IPS DF 6.9 (cell line): ENCODE measurements at regions not wholly inside any gene's neighbourhood (a gene's known extent, or its start where the extent isn't known, plus 50 kb on each side); places are given as distances from the start of the nearest gene placed in this dataset.

Source experiments
- DNase-seq: peaks from one replicate; pipeline ENCODE4 v3.0.0-alpha.2; 2013; ENCODE audit warnings: low read depth, low spot score
- H3K27ac ChIP-seq: one replicate; pipeline ENCODE4 v1.5.1; 2013; ENCODE audit warnings: low read length, control low read depth
- H3K27me3 ChIP-seq: 2 replicates; pipeline ENCODE4 v1.6.1; 2013; ENCODE audit warnings: mild to moderate bottlenecking, low read length; ENCODE audit not compliant: control insufficient read depth, insufficient read depth
- H3K36me3 ChIP-seq: 2 replicates; pipeline ENCODE4 v1.6.1; 2013; ENCODE audit warnings: low read length; ENCODE audit not compliant: control insufficient read depth, insufficient read depth
- H3K4me1 ChIP-seq: 2 replicates; pipeline ENCODE4 v1.6.1; 2013; ENCODE audit warnings: low read length; ENCODE audit not compliant: control insufficient read depth, insufficient read depth
- H3K4me3 ChIP-seq: 2 replicates; pipeline ENCODE4 v1.5.1; 2013; ENCODE audit warnings: mild to moderate bottlenecking, low read length
- H3K9me3 ChIP-seq: 2 replicates; pipeline ENCODE4 v1.6.1; 2013; ENCODE audit warnings: low read length, inconsistent platforms; ENCODE audit not compliant: control insufficient read depth, insufficient read depth
- WGBS: extraction: QIAGEN DNeasy Blood & Tissue Kit; methylation state at CpG from one replicate; pipeline ENCODE4 v1.1.7; 2013; ENCODE audit warnings: mixed read lengths, missing lambda C conversion rate; ENCODE audit not compliant: insufficient read length, insufficient coverage; 5-methylcytosine and 5-hydroxymethylcytosine counted together

DNA sequence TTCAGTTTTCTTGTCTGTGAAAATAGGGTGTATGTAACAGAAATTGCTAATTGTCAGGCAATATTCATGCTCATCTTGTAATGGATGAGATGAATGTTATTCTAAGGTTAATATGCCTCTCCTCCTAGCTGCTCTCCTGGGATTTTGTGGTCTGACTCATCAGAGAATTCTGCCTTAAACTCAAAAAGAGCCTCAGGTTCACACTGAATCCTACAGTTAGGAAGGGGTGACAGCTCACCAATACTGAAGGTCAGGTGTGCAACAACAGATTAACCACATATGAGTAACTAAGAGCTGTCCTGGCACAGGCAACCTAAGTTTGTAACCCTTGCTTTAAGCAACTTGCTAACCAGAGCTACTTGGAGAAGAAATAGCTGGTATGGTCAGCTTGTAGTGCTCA, 197.7 kb downstream of the SPATA18 start:
- DNase-seq, result no peak
- Histone ChIP-seq H3K27me3 (no peaks in the 10 kb centered on the region), H3K9me3 (no peaks in the 10 kb centered on the region), H3K36me3 (no peaks in the 10 kb centered on the region), H3K27ac (no peak overlapping the region), H3K4me1 (no peaks in the 10 kb centered on the region), H3K4me3 (no peak overlapping the region)

DNA sequence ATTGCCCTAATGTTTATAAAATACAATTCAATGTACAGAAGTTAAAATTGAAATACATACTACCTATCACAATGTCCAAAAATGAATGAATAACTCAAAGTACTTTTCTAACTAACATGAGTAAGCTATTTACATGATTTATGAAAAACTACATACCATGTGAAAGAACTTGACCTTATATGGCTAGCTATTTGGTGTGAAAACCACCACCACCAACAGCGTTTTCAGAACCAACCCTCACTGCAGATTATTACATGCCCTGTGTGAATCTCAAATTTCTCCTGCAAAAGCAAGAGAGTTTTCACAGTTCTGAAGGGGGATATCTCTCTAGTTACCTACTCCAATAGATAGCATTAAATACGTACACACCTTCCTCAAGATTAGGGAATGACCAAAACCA, 198.5 kb downstream of the SPATA18 start:
- WGBS, result no CpG with 5 or more reads among the region's 2 CpGs
- Histone ChIP-seq H3K36me3 (no peaks in the 10 kb centered on the region), H3K4me1 (no peaks in the 10 kb centered on the region), H3K27me3 (no peaks in the 10 kb centered on the region), H3K9me3 (no peaks in the 10 kb centered on the region), H3K27ac (no peak overlapping the region), H3K4me3 (no peak overlapping the region)
- DNase-seq, result no peak

DNA sequence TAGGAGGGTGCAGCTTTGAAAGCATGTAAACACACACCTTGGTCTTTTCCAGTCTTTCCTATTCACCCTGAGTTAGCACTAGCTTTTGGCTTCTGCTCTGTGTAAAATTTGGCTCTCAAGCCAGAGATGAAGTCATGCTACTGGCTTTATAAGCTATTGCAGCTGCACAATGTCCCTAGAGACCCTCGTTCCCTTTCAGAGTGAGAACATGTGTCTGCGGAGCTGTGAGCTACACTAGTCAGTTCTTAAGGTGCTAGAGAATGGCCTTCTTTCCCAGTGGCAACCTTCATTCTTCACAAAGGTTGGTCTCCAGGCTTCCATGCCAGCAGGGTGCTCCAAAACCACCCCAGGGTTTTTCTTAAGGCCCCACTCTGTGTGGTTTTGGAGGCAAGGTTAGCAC, 199.1 kb downstream of the SPATA18 start:
- DNase-seq, result no peak
- Histone ChIP-seq H3K9me3 (no peaks in the 10 kb centered on the region), H3K36me3 (no peaks in the 10 kb centered on the region), H3K27ac (no peak overlapping the region), H3K4me1 (no peaks in the 10 kb centered on the region), H3K27me3 (no peaks in the 10 kb centered on the region), H3K4me3 (no peak overlapping the region)
- WGBS, result no CpG with 5 or more reads among the region's 2 CpGs

- WGBS, result no CpG with 5 or more reads among the region's 2 CpGs
- Histone ChIP-seq H3K36me3 (no peaks in the 10 kb centered on the region), H3K4me1 (no peaks in the 10 kb centered on the region), H3K9me3 (no peaks in the 10 kb centered on the region), H3K27me3 (no peaks in the 10 kb centered on the region), H3K4me3 (no peak overlapping the region), H3K27ac (no peak overlapping the region)
- DNase-seq, result no peak
Observed at GRCh38 chr4:52251864-52252263, 200.8 kb downstream of the SPATA18 start.

DNA sequence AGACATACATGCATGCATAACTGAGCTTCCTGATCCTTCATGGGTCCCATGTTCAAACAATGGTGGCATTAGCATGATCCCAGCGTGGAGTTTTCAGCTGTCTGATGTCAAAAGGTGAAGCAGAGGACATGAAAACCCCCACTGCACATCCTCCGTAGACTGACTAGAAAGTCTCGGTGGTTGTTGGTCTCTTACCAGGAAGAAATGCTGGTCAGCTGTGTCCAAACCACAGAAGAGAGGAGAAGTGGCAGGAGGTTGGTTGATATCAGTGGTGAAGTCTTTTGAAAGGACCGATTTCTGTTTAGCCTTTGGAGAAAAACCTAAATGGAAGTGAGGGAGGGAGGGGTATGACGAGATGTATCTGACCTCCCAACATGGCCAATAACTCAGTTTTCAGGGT, 201.9 kb downstream of the SPATA18 start:
- H3K27me3 ChIP-seq, result no peaks in the 10 kb centered on the region
- no peaks in the 10 kb centered on the region for H3K36me3 ChIP-seq
- no peaks in the 10 kb centered on the region for H3K4me1 ChIP-seq
- H3K9me3 ChIP-seq, result no peaks in the 10 kb centered on the region
- DNase-seq, result no peak
- no peak overlapping the region for H3K4me3 ChIP-seq
- no CpG with 5 or more reads among the region's 5 CpGs for WGBS
- no peak overlapping the region for H3K27ac ChIP-seq

GRCh38 chr4:52256522-52256921, 205.4 kb downstream of the SPATA18 start:
- H3K4me1 ChIP-seq, result no peaks in the 10 kb centered on the region
- WGBS, result no CpG with 5 or more reads among the region's 2 CpGs

GRCh38 chr4:52259978-52260377, 208.9 kb downstream of the SPATA18 start:
- H3K4me3 ChIP-seq, result no peak overlapping the region
- WGBS, result no CpG with 5 or more reads among the region's 3 CpGs
- no peak overlapping the region for H3K27ac ChIP-seq
- H3K27me3 ChIP-seq, result no peaks in the 10 kb centered on the region
- no peak for DNase-seq
- H3K36me3 ChIP-seq, result no peaks in the 10 kb centered on the region
- no peaks in the 10 kb centered on the region for H3K4me1 ChIP-seq
- no peaks in the 10 kb centered on the region for H3K9me3 ChIP-seq

More at GRCh38 chr4:52256522-52256921, 205.4 kb downstream of the SPATA18 start:
- H3K27me3 ChIP-seq, result no peaks in the 10 kb centered on the region
- no peaks in the 10 kb centered on the region for H3K36me3 ChIP-seq
- no peak for DNase-seq
- no peak overlapping the region for H3K27ac ChIP-seq
- H3K4me3 ChIP-seq, result no peak overlapping the region
- no peaks in the 10 kb centered on the region for H3K9me3 ChIP-seq

- no peak overlapping the region for H3K27ac ChIP-seq
- no CpG with 5 or more reads among the region's 6 CpGs for WGBS
- H3K36me3 ChIP-seq, result no peaks in the 10 kb centered on the region
- no peaks in the 10 kb centered on the region; the same call in 1 of the 2 replicates for H3K9me3 ChIP-seq
- no peak for DNase-seq
- no peaks in the 10 kb centered on the region for H3K27me3 ChIP-seq
- no peaks in the 10 kb centered on the region for H3K4me1 ChIP-seq
- H3K4me3 ChIP-seq, result no peak overlapping the region
Observed at GRCh38 chr4:52260514-52261210, 209.6 kb downstream of the SPATA18 start.

- Histone ChIP-seq H3K4me3 (no peak overlapping the region), H3K4me1 (no peaks in the 10 kb centered on the region), H3K27me3 (no peaks in the 10 kb centered on the region), H3K27ac (no peak overlapping the region), H3K36me3 (no peaks in the 10 kb centered on the region), H3K9me3 (no peaks in the 10 kb centered on the region; the same call in 1 of the 2 replicates)
- no peak for DNase-seq
Observed at GRCh38 chr4:52263607-52264006, 212.5 kb downstream of the SPATA18 start.

- H3K9me3 ChIP-seq, result no peaks in the 10 kb centered on the region; the same call in 1 of the 2 replicates
- no peak for DNase-seq
- no peaks in the 10 kb centered on the region for H3K27me3 ChIP-seq
- H3K36me3 ChIP-seq, result no peaks in the 10 kb centered on the region
- no peak overlapping the region for H3K4me3 ChIP-seq
- H3K27ac ChIP-seq, result no peak overlapping the region
- no peaks in the 10 kb centered on the region for H3K4me1 ChIP-seq
- WGBS, result no CpG with 5 or more reads among the region's 6 CpGs
Observed at GRCh38 chr4:52265781-52266525, 214.8 kb downstream of the SPATA18 start.
